ENCODE measurements at regions not wholly inside any gene's neighbourhood (a gene's known extent, or its start where the extent isn't known, plus 50 kb on each side); places are given as distances from the start of the nearest gene placed in this dataset.

DNA sequence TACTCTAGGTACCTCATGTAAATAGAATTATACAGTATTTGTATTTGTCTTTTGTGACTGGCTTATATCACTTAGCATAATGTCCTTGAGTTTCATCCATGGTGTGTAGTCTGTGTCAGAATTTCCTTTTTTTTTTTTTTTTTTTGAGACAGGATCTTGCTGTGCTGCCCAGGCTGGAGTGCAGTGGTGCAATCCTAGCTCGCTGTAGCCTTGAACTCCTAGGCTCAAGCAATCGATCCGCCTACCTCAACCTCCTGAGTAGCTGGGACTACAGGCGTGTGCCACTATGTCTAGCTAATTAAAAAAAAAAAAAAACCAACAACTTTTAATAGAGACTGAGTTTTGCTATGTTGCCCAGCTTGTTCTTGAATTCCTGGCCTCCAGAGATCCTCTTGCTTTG, 89.8 kb upstream of the PODXL start:
- no TSS peak for BruUV-seq (replicated peaks)
- ChIA-PET POLR2A (no interaction called here), CTCF (interaction anchor here (0.8 to 1.0 kb wide), 2 partner anchors 11 to 13 kb away, joined by 4 to 7 read pairs; no protein-coding TSS in a partner anchor)
- no peak for TF ChIP-seq MYC (IDR thresholded peaks at IDR 0.05; ENCODE audit: low read depth, low read length)
- no peak for TF ChIP-seq FOS (IDR thresholded peaks at IDR 0.05; ENCODE audit: borderline replicate concordance, insufficient read depth, low read length)
- no peak for TF ChIP-seq POLR2A (IDR thresholded peaks at IDR 0.05; ENCODE audit: low read depth, low read length)
- TF ChIP-seq, protein P1, sequence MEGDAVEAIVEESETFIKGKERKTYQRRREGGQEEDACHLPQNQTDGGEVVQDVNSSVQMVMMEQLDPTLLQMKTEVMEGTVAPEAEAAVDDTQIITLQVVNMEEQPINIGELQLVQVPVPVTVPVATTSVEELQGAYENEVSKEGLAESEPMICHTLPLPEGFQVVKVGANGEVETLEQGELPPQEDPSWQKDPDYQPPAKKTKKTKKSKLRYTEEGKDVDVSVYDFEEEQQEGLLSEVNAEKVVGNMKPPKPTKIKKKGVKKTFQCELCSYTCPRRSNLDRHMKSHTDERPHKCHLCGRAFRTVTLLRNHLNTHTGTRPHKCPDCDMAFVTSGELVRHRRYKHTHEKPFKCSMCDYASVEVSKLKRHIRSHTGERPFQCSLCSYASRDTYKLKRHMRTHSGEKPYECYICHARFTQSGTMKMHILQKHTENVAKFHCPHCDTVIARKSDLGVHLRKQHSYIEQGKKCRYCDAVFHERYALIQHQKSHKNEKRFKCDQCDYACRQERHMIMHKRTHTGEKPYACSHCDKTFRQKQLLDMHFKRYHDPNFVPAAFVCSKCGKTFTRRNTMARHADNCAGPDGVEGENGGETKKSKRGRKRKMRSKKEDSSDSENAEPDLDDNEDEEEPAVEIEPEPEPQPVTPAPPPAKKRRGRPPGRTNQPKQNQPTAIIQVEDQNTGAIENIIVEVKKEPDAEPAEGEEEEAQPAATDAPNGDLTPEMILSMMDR (IDR thresholded peaks at IDR 0.05; ENCODE audit: extremely low read depth in 1 of 2, insufficient read depth in 1 of 2, low read depth in 1 of 2, low read length in 2 of 2) = no peak
- no peak for TF ChIP-seq POLR2AphosphoS5 (IDR thresholded peaks at IDR 0.05; ENCODE audit: insufficient read depth, low read depth, low read length)
- TF ChIP-seq EZH2 (IDR thresholded peaks at IDR 0.05; ENCODE audit: borderline replicate concordance, low read depth, low read length, severe bottlenecking) = no peak
- no peak for TF ChIP-seq GATA2 (IDR thresholded peaks at IDR 0.05; ENCODE audit: insufficient read depth, insufficient read length, low read depth, low read length)
- no peak for TF ChIP-seq JUN (IDR thresholded peaks at IDR 0.05; ENCODE audit: borderline replicate concordance, insufficient read depth, insufficient read length, low read depth)
- TF ChIP-seq, protein P2, sequence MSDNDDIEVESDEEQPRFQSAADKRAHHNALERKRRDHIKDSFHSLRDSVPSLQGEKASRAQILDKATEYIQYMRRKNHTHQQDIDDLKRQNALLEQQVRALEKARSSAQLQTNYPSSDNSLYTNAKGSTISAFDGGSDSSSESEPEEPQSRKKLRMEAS (IDR thresholded peaks at IDR 0.05; ENCODE audit: insufficient read depth, insufficient read length) = no peak
- Histone ChIP-seq H3K27ac (ENCODE audit: insufficient read depth, low read depth, low read length) (no peak overlapping the region), H3K27me3 (ENCODE audit: control insufficient read depth in 2 of 2, insufficient read depth in 2 of 2, low read length in 2 of 2) (no peaks in the 10 kb centered on the region), H3K4me2 (ENCODE audit: insufficient read depth, low read length) (no peak overlapping the region), H3K9me3 (replicated peaks; ENCODE audit: control insufficient read depth, insufficient read depth, low read length) (no peaks in the 10 kb centered on the region), H3K4me1 (ENCODE audit: control insufficient read depth, extremely low read depth, insufficient read depth, low read length) (peaks cover 12% of the 10 kb centered on the region), H3K79me2 (ENCODE audit: control insufficient read depth, insufficient read depth, low read length) (no peaks in the 10 kb centered on the region), H3K36me3 (ENCODE audit: control insufficient read depth in 2 of 2, extremely low read depth in 1 of 2, insufficient read depth in 2 of 2, low read length in 2 of 2) (no peaks in the 10 kb centered on the region), H4K20me1 (replicated peaks; ENCODE audit: control insufficient read depth, extremely low read depth, insufficient read depth, low read length) (no peaks in the 10 kb centered on the region), H3K9ac (replicated peaks; ENCODE audit: extremely low read depth, insufficient read depth, low read length) (no peak overlapping the region), H3K4me3 (replicated peaks in 1 of 3; ENCODE audit: insufficient read depth in 1 of 3, low read depth in 1 of 3, low read length in 3 of 3) (no peak overlapping the region), H2AFZ (ENCODE audit: low read depth, low read length) (no peak overlapping the region), H3K9me1 (replicated peaks; ENCODE audit: control insufficient read depth, extremely low read depth, insufficient read depth, low read length) (no peaks in the 10 kb centered on the region)
- intact Hi-C loops (cut with micrococcal nuclease) (no loop called here), dilution Hi-C loops (cut with MboI; ENCODE audit: extremely low pct_ligation_motif_present, low sequenced_read_pairs) (no loop called here)
- DNase-seq (ENCODE audit: low read depth, low spot score) (no peak), FAIRE-seq (no peak)
